WTC11 (cell line): ENCODE measurements at regions not wholly inside any gene's neighbourhood (a gene's known extent, or its start where the extent isn't known, plus 50 kb on each side); places are given as distances from the start of the nearest gene placed in this dataset.
A peak's percentile ranks its signal among the peaks of the same experiment; 100 is the strongest.

Experiments used
- ATAC-seq: fragments of 200-7000 bp; cut with Tn5 transposase; 2 replicates; pipeline ENCODE4 v1.10.0; 2021; ENCODE audit warnings: mild to moderate bottlenecking, moderate library complexity
- CTCF ChIA-PET: fragments of 300-600 bp; sonication (Branson Sonifier 250); formaldehyde crosslinking; loops from one replicate; lab custom pipeline; 2021; ENCODE audit warnings: antibody characterized with exemption; lab: Charles Lee
- POLR2A ChIA-PET: fragments of 350-600 bp; sonication (Branson Sonifier 250); formaldehyde crosslinking; loops from one replicate; lab custom pipeline; 2021; ENCODE audit warnings: antibody characterized with exemption; lab: Charles Lee
- DNase-seq: peaks from one replicate; pipeline ENCODE4 v3.0.0; 2021; ENCODE audit warnings: low spot score
- H3K27ac Mint-ChIP-seq: 2 replicates; pipeline ENCODE4 v1.8.0; 2021; ENCODE audit warnings: mixed read lengths
- H3K27me3 Mint-ChIP-seq: 2 replicates; pipeline ENCODE4 v1.8.0; 2021; ENCODE audit warnings: low read depth, mild to moderate bottlenecking, moderate library complexity, mixed read lengths
- H3K36me3 Mint-ChIP-seq: 2 replicates; pipeline ENCODE4 v1.8.0; 2021; ENCODE audit warnings: mixed read lengths
- H3K4me1 Mint-ChIP-seq: 2 replicates; pipeline ENCODE4 v1.8.0; 2022; ENCODE audit warnings: mixed read lengths
- H3K4me3 Mint-ChIP-seq: 2 replicates; pipeline ENCODE4 v1.8.0; 2021; ENCODE audit warnings: mild to moderate bottlenecking, moderate library complexity, mixed read lengths
- H3K9me3 Mint-ChIP-seq: 2 replicates; pipeline ENCODE4 v1.8.0; 2021; ENCODE audit warnings: mixed read lengths
- ATF1 ChIP-seq: sonication (generic); formaldehyde crosslinking; IDR thresholded peaks from 2 replicates; pipeline ENCODE4 v1.8.1; 2023; ENCODE audit warnings: mild to moderate bottlenecking, moderate library complexity, missing genetic modification reagents
- CBFB ChIP-seq: sonication (generic); formaldehyde crosslinking; IDR thresholded peaks from 2 replicates; pipeline ENCODE4 v1.8.1; 2022; ENCODE audit warnings: mild to moderate bottlenecking, low read depth, missing genetic modification reagents
- GRHL2 ChIP-seq: fragments of 250-450 bp; sonication (Bioruptor Pico); IDR thresholded peaks from 2 replicates; pipeline ENCODE4 v1.8.0; 2022; ENCODE audit warnings: mild to moderate bottlenecking, moderate library complexity; ENCODE audit not compliant: insufficient replicate concordance, severe bottlenecking
- HMGA2 ChIP-seq: fragments of 250-450 bp; sonication (Bioruptor Pico); IDR thresholded peaks from 2 replicates; pipeline ENCODE4 v1.4.0; 2021; ENCODE audit warnings: mild to moderate bottlenecking, moderate library complexity
- MXD4 ChIP-seq: fragments of 250-450 bp; sonication (Bioruptor Pico); IDR thresholded peaks from 2 replicates; pipeline ENCODE4 v1.8.0; 2021; ENCODE audit warnings: mild to moderate bottlenecking, moderate library complexity, borderline replicate concordance
- NR1H2 ChIP-seq: sonication (generic); formaldehyde crosslinking; IDR thresholded peaks from 2 replicates; pipeline ENCODE4 v1.9.0; 2021; ENCODE audit warnings: mild to moderate bottlenecking, moderate library complexity, missing genetic modification reagents
- NR2C2 ChIP-seq: sonication (generic); formaldehyde crosslinking; IDR thresholded peaks from 2 replicates; pipeline ENCODE4 v1.8.0; 2022; ENCODE audit warnings: mild to moderate bottlenecking, missing genetic modification reagents
- SMAD3 ChIP-seq: sonication (generic); formaldehyde crosslinking; IDR thresholded peaks from 2 replicates; pipeline ENCODE4 v1.8.0; 2022; ENCODE audit warnings: missing genetic modification reagents, mild to moderate bottlenecking, borderline replicate concordance
- SOX15 ChIP-seq: fragments of 250-450 bp; sonication (Bioruptor Pico); IDR thresholded peaks from 2 replicates; pipeline ENCODE4 v1.9.0; 2021; ENCODE audit warnings: mild to moderate bottlenecking
- TEAD1 ChIP-seq: sonication (generic); formaldehyde crosslinking; IDR thresholded peaks from 2 replicates; pipeline ENCODE4 v1.8.0; 2022; ENCODE audit warnings: mild to moderate bottlenecking, missing genetic modification reagents
- ZNF121 ChIP-seq: sonication (generic); formaldehyde crosslinking; IDR thresholded peaks from 2 replicates; pipeline ENCODE4 v1.8.0; 2023; ENCODE audit warnings: missing genetic modification reagents
- ZNF138 ChIP-seq: sonication (generic); formaldehyde crosslinking; conservative IDR thresholded peaks from 2 replicates; pipeline ENCODE4 v1.8.1; 2022; ENCODE audit warnings: mild to moderate bottlenecking, moderate library complexity, missing genetic modification reagents
- ZNF219 ChIP-seq: sonication (generic); formaldehyde crosslinking; IDR thresholded peaks from 2 replicates; pipeline ENCODE4 v1.8.0; 2023; ENCODE audit warnings: missing genetic modification reagents, mild to moderate bottlenecking, borderline replicate concordance
- ZNF263 ChIP-seq: sonication (generic); formaldehyde crosslinking; IDR thresholded peaks from 2 replicates; pipeline ENCODE4 v1.8.1; 2022; ENCODE audit warnings: low read depth, mild to moderate bottlenecking, moderate library complexity, missing genetic modification reagents
- ZNF317 ChIP-seq: sonication (generic); formaldehyde crosslinking; IDR thresholded peaks from 2 replicates; pipeline ENCODE4 v1.8.1; 2023; ENCODE audit warnings: low read depth, mild to moderate bottlenecking, moderate library complexity, missing genetic modification reagents, borderline replicate concordance
- ZNF671 ChIP-seq: fragments of 250-450 bp; sonication (Bioruptor Pico); IDR thresholded peaks from 2 replicates; pipeline ENCODE4 v1.8.0; 2021; ENCODE audit warnings: mild to moderate bottlenecking
- TF ChIP-seq, protein P1 (sequence below): sonication (generic); formaldehyde crosslinking; conservative IDR thresholded peaks from 2 replicates; pipeline ENCODE4 v1.8.1; 2022; ENCODE audit warnings: mild to moderate bottlenecking, missing genetic modification reagents
- TF ChIP-seq, protein P2 (sequence below): sonication (generic); formaldehyde crosslinking; IDR thresholded peaks from 2 replicates; pipeline ENCODE4 v1.8.0; 2022; ENCODE audit warnings: mild to moderate bottlenecking, missing genetic modification reagents
- TF ChIP-seq, protein P3 (sequence below): sonication (generic); formaldehyde crosslinking; IDR thresholded peaks from 2 replicates; pipeline ENCODE4 v1.8.0; 2022; ENCODE audit warnings: mild to moderate bottlenecking, missing genetic modification reagents
- TF ChIP-seq, protein P4 (sequence below): sonication (generic); formaldehyde crosslinking; IDR thresholded peaks from 2 replicates; pipeline ENCODE4 v1.8.1; 2022; ENCODE audit warnings: missing genetic modification reagents, borderline replicate concordance
- TF ChIP-seq, protein P5 (sequence below): sonication (generic); formaldehyde crosslinking; IDR thresholded peaks from 2 replicates; pipeline ENCODE4 v1.8.0; 2022; ENCODE audit warnings: missing genetic modification reagents
- TF ChIP-seq, protein P6 (sequence below): sonication (generic); formaldehyde crosslinking; IDR thresholded peaks from 2 replicates; pipeline ENCODE4 v1.8.1; 2022; ENCODE audit warnings: low read depth, missing genetic modification reagents, borderline replicate concordance

DNA sequence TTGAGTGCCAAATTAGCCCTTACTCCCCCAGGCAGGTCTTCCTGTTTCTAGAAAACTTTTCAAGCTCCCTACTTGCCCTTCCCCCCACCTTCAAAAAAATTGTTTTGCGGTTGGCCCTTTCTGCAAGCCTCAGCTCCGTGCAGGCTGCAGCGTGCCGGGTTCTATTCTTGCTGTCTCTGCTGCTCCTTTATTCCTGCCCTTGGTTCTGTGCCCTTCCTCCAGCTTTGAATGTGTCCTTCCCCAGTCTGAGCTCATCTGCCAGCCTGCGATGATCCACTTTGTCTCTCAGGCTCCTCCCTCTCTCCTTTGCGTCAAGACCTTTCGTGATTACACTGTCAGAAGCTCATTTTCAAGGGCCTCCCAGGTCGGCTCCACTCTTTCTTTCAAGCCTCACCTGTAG is 98.6 kb downstream of the IRF2BPL start:
- Mint-ChIP-seq H3K4me3 (no peak overlapping the region), H3K4me1 (peaks cover 71% of the 10 kb centered on the region), H3K36me3 (no peaks in the 10 kb centered on the region), H3K27ac (peak overlapping the region; percentile 73), H3K27me3 (no peaks in the 10 kb centered on the region), H3K9me3 (no peaks in the 10 kb centered on the region)
- ChIA-PET CTCF (interaction anchor here (0.6 to 3.0 kb wide), 10 partner anchors 12 to 141 kb away, joined by 3 to 32 read pairs (median 4); no protein-coding TSS in a partner anchor), POLR2A (interaction anchor here (1.0 to 1.4 kb wide), 3 partner anchors 12 to 32 kb away, joined by 3 to 6 read pairs (median 5); no protein-coding TSS in a partner anchor)
- ATAC-seq (peak; percentile 54), DNase-seq (no peak)
- TF ChIP-seq SOX15 (CRISPR knock-in tag): no peak
- TF ChIP-seq ATF1: no peak
- no peak for TF ChIP-seq HMGA2 (CRISPR knock-in tag)
- TF ChIP-seq, protein P1, sequence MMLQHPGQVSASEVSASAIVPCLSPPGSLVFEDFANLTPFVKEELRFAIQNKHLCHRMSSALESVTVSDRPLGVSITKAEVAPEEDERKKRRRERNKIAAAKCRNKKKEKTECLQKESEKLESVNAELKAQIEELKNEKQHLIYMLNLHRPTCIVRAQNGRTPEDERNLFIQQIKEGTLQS (CRISPR knock-in tag): no peak
- TF ChIP-seq, protein P2, sequence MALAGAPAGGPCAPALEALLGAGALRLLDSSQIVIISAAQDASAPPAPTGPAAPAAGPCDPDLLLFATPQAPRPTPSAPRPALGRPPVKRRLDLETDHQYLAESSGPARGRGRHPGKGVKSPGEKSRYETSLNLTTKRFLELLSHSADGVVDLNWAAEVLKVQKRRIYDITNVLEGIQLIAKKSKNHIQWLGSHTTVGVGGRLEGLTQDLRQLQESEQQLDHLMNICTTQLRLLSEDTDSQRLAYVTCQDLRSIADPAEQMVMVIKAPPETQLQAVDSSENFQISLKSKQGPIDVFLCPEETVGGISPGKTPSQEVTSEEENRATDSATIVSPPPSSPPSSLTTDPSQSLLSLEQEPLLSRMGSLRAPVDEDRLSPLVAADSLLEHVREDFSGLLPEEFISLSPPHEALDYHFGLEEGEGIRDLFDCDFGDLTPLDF (CRISPR knock-in tag): no peak
- TF ChIP-seq, protein P3, sequence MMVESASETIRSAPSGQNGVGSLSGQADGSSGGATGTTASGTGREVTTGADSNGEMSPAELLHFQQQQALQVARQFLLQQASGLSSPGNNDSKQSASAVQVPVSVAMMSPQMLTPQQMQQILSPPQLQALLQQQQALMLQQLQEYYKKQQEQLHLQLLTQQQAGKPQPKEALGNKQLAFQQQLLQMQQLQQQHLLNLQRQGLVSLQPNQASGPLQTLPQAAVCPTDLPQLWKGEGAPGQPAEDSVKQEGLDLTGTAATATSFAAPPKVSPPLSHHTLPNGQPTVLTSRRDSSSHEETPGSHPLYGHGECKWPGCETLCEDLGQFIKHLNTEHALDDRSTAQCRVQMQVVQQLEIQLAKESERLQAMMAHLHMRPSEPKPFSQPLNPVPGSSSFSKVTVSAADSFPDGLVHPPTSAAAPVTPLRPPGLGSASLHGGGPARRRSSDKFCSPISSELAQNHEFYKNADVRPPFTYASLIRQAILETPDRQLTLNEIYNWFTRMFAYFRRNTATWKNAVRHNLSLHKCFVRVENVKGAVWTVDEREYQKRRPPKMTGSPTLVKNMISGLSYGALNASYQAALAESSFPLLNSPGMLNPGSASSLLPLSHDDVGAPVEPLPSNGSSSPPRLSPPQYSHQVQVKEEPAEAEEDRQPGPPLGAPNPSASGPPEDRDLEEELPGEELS (CRISPR knock-in tag): no peak
- no peak for TF ChIP-seq MXD4
- no peak for TF ChIP-seq GRHL2 (CRISPR knock-in tag)
- no peak for TF ChIP-seq ZNF263
- no peak for TF ChIP-seq TEAD1 (CRISPR knock-in tag)
- no peak for TF ChIP-seq ZNF671 (CRISPR knock-in tag)
- no peak for TF ChIP-seq ZNF138 (CRISPR knock-in tag)
- TF ChIP-seq, protein P4, sequence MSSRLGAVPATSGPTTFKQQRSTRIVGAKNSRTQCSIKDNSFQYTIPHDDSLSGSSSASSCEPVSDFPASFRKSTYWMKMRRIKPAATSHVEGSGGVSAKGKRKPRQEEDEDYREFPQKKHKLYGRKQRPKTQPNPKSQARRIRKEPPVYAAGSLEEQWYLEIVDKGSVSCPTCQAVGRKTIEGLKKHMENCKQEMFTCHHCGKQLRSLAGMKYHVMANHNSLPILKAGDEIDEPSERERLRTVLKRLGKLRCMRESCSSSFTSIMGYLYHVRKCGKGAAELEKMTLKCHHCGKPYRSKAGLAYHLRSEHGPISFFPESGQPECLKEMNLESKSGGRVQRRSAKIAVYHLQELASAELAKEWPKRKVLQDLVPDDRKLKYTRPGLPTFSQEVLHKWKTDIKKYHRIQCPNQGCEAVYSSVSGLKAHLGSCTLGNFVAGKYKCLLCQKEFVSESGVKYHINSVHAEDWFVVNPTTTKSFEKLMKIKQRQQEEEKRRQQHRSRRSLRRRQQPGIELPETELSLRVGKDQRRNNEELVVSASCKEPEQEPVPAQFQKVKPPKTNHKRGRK: no peak
- TF ChIP-seq SMAD3 (CRISPR knock-in tag): no peak
- TF ChIP-seq NR2C2 (CRISPR knock-in tag): no peak
- TF ChIP-seq ZNF219 (CRISPR knock-in tag): no peak
- TF ChIP-seq NR1H2 (CRISPR knock-in tag): no peak
- TF ChIP-seq ZNF317 (CRISPR knock-in tag): no peak

DNA sequence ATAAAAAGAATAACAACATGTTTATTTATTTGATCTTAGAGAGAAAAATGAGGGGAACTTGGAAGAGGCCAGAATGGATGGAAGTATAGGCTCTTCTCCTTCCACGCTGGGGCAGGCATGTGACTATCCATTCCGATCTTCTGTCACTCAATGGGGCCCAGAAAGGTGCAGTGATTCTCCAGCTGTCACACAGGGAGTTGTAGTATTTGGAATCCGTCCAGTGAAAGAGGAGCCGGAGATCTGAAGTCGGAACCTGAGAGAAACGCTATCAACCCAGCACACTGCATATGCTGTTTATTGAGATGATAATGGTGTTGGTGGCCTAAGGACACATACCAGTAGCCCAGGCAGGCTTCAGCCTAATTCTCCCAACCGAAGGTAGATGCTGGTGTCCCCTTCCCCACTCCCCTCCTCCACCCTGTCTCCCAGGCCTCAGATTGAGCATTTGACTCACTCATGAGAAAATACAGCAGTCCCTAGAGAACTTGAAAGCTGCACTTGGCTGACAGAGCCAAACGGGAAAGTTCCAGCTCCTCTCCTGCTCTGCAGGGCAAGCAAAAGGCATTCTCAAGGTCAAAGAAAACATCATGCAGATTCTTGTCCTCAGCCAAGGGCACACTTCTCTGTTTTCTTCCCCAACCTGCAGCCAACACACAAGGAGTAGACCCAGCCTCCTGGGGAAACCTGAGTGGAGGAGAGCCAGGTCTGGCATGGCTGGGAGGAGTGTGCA is 100.4 kb downstream of the IRF2BPL start:
- POLR2A ChIA-PET: interaction anchor here (1.0 kb wide), 1 partner anchor 11 kb away, joined by 3 read pairs; no protein-coding TSS in a partner anchor
- TF ChIP-seq, protein P5, sequence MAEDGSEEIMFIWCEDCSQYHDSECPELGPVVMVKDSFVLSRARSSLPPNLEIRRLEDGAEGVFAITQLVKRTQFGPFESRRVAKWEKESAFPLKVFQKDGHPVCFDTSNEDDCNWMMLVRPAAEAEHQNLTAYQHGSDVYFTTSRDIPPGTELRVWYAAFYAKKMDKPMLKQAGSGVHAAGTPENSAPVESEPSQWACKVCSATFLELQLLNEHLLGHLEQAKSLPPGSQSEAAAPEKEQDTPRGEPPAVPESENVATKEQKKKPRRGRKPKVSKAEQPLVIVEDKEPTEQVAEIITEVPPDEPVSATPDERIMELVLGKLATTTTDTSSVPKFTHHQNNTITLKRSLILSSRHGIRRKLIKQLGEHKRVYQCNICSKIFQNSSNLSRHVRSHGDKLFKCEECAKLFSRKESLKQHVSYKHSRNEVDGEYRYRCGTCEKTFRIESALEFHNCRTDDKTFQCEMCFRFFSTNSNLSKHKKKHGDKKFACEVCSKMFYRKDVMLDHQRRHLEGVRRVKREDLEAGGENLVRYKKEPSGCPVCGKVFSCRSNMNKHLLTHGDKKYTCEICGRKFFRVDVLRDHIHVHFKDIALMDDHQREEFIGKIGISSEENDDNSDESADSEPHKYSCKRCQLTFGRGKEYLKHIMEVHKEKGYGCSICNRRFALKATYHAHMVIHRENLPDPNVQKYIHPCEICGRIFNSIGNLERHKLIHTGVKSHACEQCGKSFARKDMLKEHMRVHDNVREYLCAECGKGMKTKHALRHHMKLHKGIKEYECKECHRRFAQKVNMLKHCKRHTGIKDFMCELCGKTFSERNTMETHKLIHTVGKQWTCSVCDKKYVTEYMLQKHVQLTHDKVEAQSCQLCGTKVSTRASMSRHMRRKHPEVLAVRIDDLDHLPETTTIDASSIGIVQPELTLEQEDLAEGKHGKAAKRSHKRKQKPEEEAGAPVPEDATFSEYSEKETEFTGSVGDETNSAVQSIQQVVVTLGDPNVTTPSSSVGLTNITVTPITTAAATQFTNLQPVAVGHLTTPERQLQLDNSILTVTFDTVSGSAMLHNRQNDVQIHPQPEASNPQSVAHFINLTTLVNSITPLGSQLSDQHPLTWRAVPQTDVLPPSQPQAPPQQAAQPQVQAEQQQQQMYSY (CRISPR knock-in tag): no peak
- TF ChIP-seq, protein P6, sequence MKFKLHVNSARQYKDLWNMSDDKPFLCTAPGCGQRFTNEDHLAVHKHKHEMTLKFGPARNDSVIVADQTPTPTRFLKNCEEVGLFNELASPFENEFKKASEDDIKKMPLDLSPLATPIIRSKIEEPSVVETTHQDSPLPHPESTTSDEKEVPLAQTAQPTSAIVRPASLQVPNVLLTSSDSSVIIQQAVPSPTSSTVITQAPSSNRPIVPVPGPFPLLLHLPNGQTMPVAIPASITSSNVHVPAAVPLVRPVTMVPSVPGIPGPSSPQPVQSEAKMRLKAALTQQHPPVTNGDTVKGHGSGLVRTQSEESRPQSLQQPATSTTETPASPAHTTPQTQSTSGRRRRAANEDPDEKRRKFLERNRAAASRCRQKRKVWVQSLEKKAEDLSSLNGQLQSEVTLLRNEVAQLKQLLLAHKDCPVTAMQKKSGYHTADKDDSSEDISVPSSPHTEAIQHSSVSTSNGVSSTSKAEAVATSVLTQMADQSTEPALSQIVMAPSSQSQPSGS (CRISPR knock-in tag): no peak
- TF ChIP-seq, protein P3 (CRISPR knock-in tag): no peak
- no peak for TF ChIP-seq ZNF121 (CRISPR knock-in tag)
- no peak for TF ChIP-seq CBFB

More for the DNA sequence above, 100.4 kb downstream of the IRF2BPL start:
- ATAC-seq: no peak
- Mint-ChIP-seq H3K4me1 (peaks cover 77% of the 10 kb centered on the region), H3K36me3 (no peaks in the 10 kb centered on the region), H3K4me3 (no peak overlapping the region), H3K27me3 (no peaks in the 10 kb centered on the region), H3K27ac (no peak overlapping the region), H3K9me3 (no peaks in the 10 kb centered on the region)
- DNase-seq: no peak
- CTCF ChIA-PET: interaction anchor here (0.6 to 3.0 kb wide), 7 partner anchors 10 to 131 kb away, joined by 3 to 32 read pairs (median 3); no protein-coding TSS in a partner anchor
